A549 (cell line): ENCODE measurements at regions not wholly inside any gene's neighbourhood (a gene's known extent, or its start where the extent isn't known, plus 50 kb on each side); places are given as distances from the start of the nearest gene placed in this dataset.

ENCODE experiments used
- ATAC-seq, 2 experiments: fragments of 200-7000 bp in 1 of 2; fragments of >200 bp in 1 of 2; cut with Nextera tagmentation in 1 of 2; cut with Tn5 transposase in 1 of 2; 3 replicates each; pipeline versions ENCODE4 v1.8.0 to v1.9.1; 2018 to 2020; ENCODE audit warnings: mild to moderate bottlenecking in 1 of 2, moderate library complexity in 1 of 2
- CTCF ChIA-PET: fragments of 300-600 bp; sonication (Branson Sonifier 250); formaldehyde crosslinking; extraction: SDS; loops from one replicate; lab custom pipeline; 2021; ENCODE audit warnings: antibody characterized with exemption, inconsistent platforms; lab: Yijun Ruan, JAX
- POLR2A ChIA-PET: fragments of 350-600 bp; formaldehyde crosslinking; extraction: SDS; loops from one replicate; lab custom pipeline; 2021; ENCODE audit warnings: antibody characterized with exemption, inconsistent platforms; lab: Yijun Ruan, JAX
- DNase-seq, 2 experiments: peaks; one replicate each; pipeline versions ENCODE4 v3.0.0 to v3.0.0-alpha.2; 2011 to 2016; ENCODE audit warnings: low read depth in 1 of 2, low spot score in 1 of 2
- FAIRE-seq: peaks from 2 replicates; lab custom pipeline; 2011; peaks lifted over from hg19 to GRCh38; lab: Jason Lieb, UNC
- H3K27ac ChIP-seq, 2 experiments: fragments of >200 bp; sonication (Bioruptor Twin); formaldehyde crosslinking; 3 replicates each; pipeline ENCODE4 v1.5.1; 2016 to 2017
- H3K4me1 ChIP-seq: fragments of >200 bp; sonication (Bioruptor Twin); formaldehyde crosslinking; 3 replicates; pipeline ENCODE4 v1.6.1; 2016
- H3K4me2 ChIP-seq: fragments of >200 bp; sonication (Bioruptor Twin); formaldehyde crosslinking; 3 replicates; pipeline ENCODE4 v1.6.1; 2016
- H3K4me3 ChIP-seq: fragments of >200 bp; sonication (Bioruptor Twin); formaldehyde crosslinking; 3 replicates; pipeline ENCODE4 v1.5.1; 2016
- H3K9me3 ChIP-seq: fragments of >200 bp; sonication (Bioruptor Twin); formaldehyde crosslinking; 3 replicates; pipeline ENCODE4 v1.6.1; 2016
- ATOH8 ChIP-seq: fragments of 250-450 bp; sonication (Bioruptor Pico); IDR thresholded peaks from 2 replicates; pipeline ENCODE4 v1.5.0; 2020; ENCODE audit warnings: low read depth, mild to moderate bottlenecking, moderate library complexity
- CBX8 ChIP-seq: fragments of 200-600 bp; sonication (generic); IDR thresholded peaks from 2 replicates; pipeline ENCODE4 v1.6.1; 2016
- CTCF ChIP-seq: fragments of >200 bp; sonication (Bioruptor Twin); formaldehyde crosslinking; IDR thresholded peaks from 3 replicates; pipeline ENCODE4 v1.5.1; 2016
- E2F6 ChIP-seq: IDR thresholded peaks from 2 replicates; pipeline ENCODE4 v1.6.1; 2012; ENCODE audit warnings: low read depth, borderline replicate concordance
- HES2 ChIP-seq: fragments of >200 bp; sonication (Bioruptor Twin); formaldehyde crosslinking; IDR thresholded peaks from 2 replicates; pipeline ENCODE4 v1.6.1; 2016
- JUN ChIP-seq, 2 experiments: fragments of >200 bp; sonication (Bioruptor Twin); formaldehyde crosslinking; IDR thresholded peaks; 2 replicates in 1 of 2; 3 replicates in 1 of 2; pipeline ENCODE4 v1.6.1; 2016 to 2017
- KDM1A ChIP-seq: fragments of 200-600 bp; sonication (generic); IDR thresholded peaks from 2 replicates; pipeline ENCODE4 v1.6.1; 2016; ENCODE audit warnings: low read depth, mild to moderate bottlenecking
- NFE2L2 ChIP-seq: fragments of 150-350 bp; conservative IDR thresholded peaks from 2 replicates; pipeline ENCODE4 v1.6.1; 2014; ENCODE audit warnings: low read length
- NPAS2 ChIP-seq: fragments of 250-450 bp; sonication (Bioruptor Pico); IDR thresholded peaks from 2 replicates; pipeline ENCODE4 v1.8.0; 2022; ENCODE audit warnings: mild to moderate bottlenecking, moderate library complexity, borderline replicate concordance
- PBX3 ChIP-seq: IDR thresholded peaks from 2 replicates; pipeline ENCODE4 v1.6.1; 2012
- POLR2A ChIP-seq: IDR thresholded peaks from 2 replicates; pipeline ENCODE4 v1.6.1; 2012; ENCODE audit warnings: mild to moderate bottlenecking, low read length
- POLR2AphosphoS2 ChIP-seq: conservative IDR thresholded peaks from 2 replicates; pipeline ENCODE4 v1.6.1; 2012; ENCODE audit warnings: low read length, improper control_type of control experiment, inconsistent platforms
- SMC3 ChIP-seq: fragments of >200 bp; sonication (Bioruptor Twin); formaldehyde crosslinking; IDR thresholded peaks from 3 replicates; pipeline ENCODE4 v1.6.1; 2018; ENCODE audit warnings: inconsistent platforms
- USF2 ChIP-seq: fragments of 450-650 bp; IDR thresholded peaks from 2 replicates; pipeline ENCODE4 v1.6.1; 2014; ENCODE audit warnings: antibody characterized with exemption
- ZC3H11A ChIP-seq: fragments of 450-650 bp; IDR thresholded peaks from 2 replicates; pipeline ENCODE4 v1.6.1; 2014; ENCODE audit warnings: antibody characterized with exemption, mild to moderate bottlenecking
- ZNF302 ChIP-seq: fragments of 250-450 bp; sonication (Bioruptor Pico); IDR thresholded peaks from 2 replicates; pipeline ENCODE4 v1.9.0; 2021; ENCODE audit warnings: inconsistent platforms, mild to moderate bottlenecking, moderate library complexity
- WGBS: methylation state at CpG from one replicate; pipeline ENCODE4 v1.1.6; 2017; ENCODE audit errors: missing lambda C conversion rate; 5-methylcytosine and 5-hydroxymethylcytosine counted together

GRCh38 chr1:70714149-70714548 is 303.1 kb downstream of the CTH start (continued):
- TF ChIP-seq ATOH8 (no peak), USF2 (no peak), POLR2AphosphoS2 (no peak), CBX8 (no peak)

GRCh38 chr1:70717211-70717610 is 306.1 kb downstream of the CTH start:
- POLR2A ChIA-PET, result no interaction called here
- WGBS, result 3% methylated on average over 2 of the region's 2 CpGs
- FAIRE-seq, result no peak

More at GRCh38 chr1:70717211-70717610, 306.1 kb downstream of the CTH start:
- H3K4me3 ChIP-seq, result no peak overlapping the region
- H3K4me1 ChIP-seq, result no peaks in the 10 kb centered on the region
- no peak overlapping the region for H3K4me2 ChIP-seq
- no peaks in the 10 kb centered on the region for H3K9me3 ChIP-seq
- TF ChIP-seq PBX3 (no peak), NFE2L2 (no peak), ATOH8 (no peak), CTCF (no peak), KDM1A (no peak), JUN (IDR thresholded peaks at IDR 0.05) (no peak), SMC3 (no peak), ZC3H11A (no peak), E2F6 (no peak), POLR2A (no peak), POLR2AphosphoS2 (no peak), NPAS2 (no peak), ZNF302 (CRISPR knock-in tag) (no peak), HES2 (no peak)
- TF ChIP-seq, all 56 proteins: peak for 0
- ATAC-seq (no peak), DNase-seq (no peak)
- CTCF ChIA-PET, result no interaction called here
- no peak overlapping the region for H3K27ac ChIP-seq
